Stimulated activated CD4-positive, alpha-beta T cell treated with anti-CD3 and anti-CD28 coated beads, Interleukin-12 subunit alpha, Interleukin-12 subunit beta, amount 100 ng/mL, for 48 hours (primary cell): ENCODE measurements at regions not wholly inside any gene's neighbourhood (a gene's known extent, or its start where the extent isn't known, plus 50 kb on each side); places are given as distances from the start of the nearest gene placed in this dataset.
A peak's percentile ranks its signal among the peaks of the same experiment; 100 is the strongest.

ENCODE experiments used
- DNase-seq, 3 donors: peaks; one replicate each; pipeline ENCODE4 v3.0.0-alpha.2; 2020; ENCODE audit warnings: low read depth in 2 of 3, low spot score in 1 of 3

DNA sequence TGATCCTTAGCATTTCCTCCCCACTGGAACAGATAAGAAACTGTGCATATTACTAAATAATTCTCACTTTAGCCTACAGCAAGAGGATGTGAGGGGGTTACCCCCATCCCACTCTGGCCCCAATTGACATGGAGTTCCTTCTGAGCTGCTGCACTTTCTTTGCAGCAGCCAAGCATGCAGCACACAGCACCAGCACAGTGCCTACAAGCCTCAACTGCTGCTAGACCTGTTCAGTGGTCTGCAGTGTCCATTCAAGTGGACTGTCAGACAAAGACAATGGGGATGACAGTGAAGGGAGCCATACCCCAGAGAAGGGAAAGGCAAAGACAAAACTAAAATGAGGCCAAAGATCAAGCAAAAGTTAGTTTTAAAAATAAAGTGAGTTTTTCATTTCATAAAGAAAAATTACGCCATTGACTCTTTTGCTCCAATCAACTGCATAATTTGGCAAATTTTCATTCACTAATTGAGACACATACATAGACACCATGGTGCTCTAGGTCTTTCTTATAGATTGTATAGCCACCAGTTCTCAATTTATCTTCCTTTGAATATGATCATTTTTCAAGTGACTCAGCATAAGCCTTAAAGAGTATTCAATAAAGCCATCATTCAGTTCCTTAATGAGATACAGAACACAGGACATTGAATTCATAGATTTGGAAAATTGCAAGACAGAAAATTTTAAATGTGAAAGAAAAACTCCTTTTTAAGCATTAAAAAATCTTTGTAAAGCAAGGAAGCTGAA lies 410.6 kb downstream of the HNRNPD start:
- DNase-seq = no peak

DNA sequence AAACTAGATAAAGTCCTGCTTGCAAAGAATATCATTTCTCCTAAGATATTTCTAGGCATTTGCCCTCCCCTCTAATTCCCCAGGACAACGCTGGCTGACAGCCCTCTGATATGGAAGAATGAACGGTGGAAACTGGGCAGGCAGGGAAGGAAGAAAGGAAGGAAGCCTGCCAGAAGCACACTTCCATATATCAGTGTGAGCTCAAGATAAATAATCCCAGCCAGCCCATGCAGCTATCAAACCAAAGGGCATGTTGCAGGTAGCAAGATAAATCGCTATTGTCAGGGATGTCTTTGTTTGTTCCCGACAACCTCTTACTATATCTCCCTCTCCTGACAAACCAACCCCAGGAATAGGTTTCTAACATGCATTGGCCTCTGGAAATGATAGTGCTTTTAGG lies 412.8 kb downstream of the HNRNPD start:
- no peak for DNase-seq

DNA sequence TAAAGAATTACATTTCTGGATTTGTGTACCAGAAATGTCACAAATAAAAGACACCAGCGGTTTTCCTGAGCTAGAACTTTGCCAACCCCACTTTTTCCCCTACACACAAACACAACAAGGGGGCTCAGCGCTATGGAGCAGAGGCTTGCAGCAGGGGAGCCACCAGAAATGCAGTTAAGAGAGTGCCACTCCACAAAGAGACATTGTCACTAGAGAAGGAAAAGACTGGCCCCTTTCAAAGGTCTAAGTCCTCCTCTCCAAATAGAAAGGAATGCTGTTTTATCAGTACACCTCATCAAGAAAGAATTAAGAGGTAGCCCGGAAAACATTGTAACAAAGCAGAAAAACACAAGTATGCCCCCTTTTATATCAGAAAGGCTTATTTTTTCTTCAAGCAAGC lies 419.5 kb downstream of the HNRNPD start:
- no peak for DNase-seq

DNA sequence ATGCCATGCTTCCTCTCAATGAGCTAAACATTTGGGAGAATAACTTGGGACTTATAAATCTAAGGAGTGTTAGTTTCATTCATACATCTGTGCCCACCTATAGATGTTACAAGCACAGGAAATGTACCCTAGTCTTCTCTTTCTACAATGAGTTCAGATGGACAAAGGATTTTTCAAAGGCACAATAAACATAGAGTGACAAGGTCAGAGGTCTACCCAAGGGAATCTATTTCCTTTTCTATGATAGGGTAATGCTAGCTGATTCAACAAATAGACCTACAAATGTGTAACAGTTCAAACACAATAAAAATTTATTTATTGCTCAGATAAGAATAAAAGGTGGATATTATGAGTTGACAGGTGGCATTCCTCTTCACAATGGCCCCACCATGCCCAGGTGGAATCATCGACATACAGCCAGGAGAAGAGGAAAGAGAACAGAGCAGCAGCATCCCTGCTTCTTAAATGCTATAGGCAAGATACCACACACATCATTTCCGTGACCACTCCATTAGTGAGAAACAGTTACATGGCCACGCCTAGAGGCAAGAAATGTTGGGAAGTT lies 421.8 kb downstream of the HNRNPD start:
- no peak for DNase-seq

DNA sequence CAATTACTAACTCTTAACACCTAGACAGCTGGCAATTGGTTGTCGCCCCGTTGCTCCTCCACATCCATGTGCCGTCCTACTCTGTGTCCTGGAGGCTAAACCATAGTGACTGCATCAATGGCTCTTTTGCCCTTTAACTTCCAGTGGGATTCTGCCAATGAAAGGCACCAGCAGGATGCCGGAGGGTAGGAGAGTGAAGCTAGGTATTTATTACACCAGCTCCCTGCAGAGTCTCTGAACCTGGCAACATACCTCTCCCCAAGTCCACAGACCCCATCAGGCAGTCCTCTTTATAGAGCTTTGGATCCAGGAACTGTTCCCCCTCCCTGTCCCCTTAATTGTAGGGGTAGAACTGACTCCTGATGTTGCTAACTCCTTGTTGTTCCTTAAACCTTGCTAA lies 426.8 kb downstream of the HNRNPD start:
- DNase-seq = no peak

DNA sequence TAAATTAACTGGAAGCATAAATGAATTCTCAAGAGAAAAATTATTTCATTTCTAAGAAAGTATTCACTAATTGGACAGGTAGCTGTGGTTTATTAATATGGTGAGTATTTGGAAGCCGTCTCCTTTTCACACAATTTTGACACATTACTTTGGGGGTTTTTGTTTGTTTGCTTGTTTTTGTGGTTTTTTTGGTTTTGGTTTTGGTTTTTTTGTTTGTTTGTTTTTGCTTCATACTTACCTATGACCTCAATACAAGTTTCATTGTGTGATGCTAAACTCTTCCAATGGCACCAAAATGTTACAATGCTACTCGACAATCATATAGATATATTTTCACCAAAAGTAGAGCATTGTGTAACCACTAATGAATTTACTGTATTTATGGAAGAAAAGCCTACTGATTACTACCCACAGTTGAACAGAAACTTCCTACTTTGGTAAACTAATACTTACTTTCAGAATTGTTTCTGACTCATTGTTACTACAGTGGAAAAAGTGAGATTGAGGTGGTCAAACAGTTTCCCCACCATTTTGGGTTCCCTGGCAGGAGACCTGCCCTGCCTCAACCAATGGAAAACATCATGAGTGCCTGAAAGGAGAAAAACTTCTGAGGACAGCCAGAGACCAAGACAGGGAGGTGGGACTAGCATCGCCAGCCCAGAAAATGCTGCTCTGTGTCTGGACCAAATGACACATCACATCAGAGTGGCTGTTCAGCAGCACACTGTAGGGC lies 443.1 kb downstream of the HNRNPD start:
- DNase-seq = no peak

DNA sequence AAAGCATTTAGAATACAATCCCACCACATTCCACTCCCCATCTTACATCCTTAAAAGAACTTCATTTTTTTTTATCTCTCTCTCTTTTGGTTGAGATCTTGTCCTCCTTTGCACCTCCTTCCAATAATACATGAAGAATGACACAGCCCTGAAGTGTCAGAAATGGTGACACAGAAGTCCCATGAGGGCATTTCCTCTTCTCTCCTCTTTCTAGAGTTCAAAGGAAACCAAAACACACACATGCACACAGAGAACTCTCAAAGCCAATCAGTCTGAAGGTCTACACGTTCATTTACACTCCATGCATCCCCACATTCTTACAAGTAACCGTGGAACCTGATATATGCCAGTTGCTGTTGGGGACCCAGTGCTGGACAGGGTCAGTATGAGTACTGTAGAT lies 450.7 kb downstream of the HNRNPD start:
- DNase-seq = peak in 1 of 3 donors; percentile 11

DNA sequence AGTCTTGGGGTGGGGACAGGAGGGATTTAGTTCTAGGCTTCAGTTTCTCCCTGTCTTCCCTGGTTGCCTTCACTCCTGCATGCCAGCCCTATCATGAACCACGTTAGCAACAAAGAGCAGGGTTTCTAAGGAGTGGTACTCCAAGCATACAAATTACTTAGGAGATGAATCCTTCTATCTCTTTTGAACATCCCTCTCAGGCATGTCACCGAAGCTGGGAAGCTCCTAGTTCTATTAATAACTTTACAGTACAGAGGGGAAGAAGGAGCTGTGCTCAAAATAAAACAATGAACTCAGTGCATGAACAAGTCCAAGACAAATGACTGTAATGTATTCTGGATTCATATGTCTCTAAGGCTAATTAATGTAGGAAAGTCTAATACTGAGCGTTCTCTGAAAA lies 450.6 kb upstream of the RASGEF1B start:
- DNase-seq = no peak

DNA sequence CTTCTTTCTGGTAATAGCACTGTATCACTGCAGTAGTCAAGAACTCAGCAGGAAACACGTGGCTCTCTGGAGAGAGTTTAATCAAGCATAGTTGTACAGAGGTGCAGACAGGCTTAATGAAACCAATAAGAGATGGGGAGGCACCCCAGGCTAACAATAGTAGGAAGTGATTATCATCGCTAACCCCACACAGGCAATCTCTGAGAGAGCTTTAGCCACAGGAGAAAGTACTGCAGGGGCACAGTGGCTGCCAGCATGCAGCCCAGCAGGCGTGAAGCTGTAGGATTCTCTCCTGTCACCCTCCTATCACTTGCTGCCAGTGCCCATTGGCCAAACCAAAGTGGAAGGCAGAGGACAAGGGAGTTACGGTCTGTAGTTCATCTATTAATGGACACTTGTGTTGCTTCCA lies 450.0 kb upstream of the RASGEF1B start:
- DNase-seq = no peak

DNA sequence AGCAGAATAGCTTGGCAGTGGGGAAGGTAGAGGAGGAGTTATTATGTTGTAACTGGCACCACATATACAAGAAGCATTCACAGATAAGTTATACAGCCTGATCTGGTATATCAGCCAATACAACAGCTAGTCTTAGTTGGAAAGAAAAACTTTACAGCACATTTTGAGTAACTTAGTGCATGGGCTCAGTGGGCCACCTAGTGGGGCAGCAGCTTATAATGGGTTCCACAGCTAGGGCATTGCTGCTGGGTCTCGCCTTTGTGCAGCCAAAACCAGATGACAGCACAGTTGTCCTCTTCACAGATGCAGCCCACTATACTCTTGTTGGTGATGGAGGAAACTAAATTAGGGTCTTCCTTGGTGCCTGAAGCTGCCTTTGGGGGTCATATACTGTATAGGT lies 448.1 kb upstream of the RASGEF1B start:
- no peak for DNase-seq

DNA sequence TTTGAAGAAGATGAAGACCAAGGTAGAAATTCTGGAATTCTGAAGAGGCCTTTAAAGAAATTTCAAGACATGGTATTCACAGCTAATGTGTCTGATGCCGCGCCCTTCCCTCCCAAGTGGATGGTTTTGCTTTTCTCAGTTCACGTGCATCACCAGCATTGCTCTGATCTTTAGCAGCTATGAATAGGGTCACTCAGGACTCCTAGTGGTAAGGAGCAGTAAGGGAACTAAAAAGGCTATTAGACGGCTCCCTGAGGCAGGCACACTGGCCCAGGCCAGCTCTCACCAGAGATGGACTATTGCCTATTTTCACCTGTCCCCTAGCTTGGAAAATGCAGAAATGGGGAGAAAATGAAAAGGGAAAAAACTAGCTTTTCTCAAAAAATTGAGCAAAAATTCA lies 447.5 kb upstream of the RASGEF1B start:
- no peak for DNase-seq

DNA sequence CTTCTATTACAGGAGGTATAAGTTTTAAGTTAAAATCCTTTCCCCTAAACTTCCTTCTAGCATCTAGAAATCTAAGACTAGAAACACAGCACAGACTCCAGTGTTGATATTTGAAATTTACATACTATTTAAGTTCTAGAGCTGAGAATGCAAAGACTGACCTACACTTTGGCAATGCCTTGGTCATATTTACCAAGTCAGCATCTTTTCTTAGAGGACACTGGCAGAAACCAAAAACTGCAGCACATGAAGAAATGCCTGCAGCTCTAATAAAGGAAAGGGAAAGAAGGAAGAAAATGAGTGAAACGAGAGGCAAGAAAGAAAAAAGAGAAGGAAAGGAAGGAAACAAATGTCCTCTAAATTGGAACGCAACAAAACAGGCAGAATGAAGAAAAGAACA lies 443.7 kb upstream of the RASGEF1B start:
- DNase-seq = no peak

DNA sequence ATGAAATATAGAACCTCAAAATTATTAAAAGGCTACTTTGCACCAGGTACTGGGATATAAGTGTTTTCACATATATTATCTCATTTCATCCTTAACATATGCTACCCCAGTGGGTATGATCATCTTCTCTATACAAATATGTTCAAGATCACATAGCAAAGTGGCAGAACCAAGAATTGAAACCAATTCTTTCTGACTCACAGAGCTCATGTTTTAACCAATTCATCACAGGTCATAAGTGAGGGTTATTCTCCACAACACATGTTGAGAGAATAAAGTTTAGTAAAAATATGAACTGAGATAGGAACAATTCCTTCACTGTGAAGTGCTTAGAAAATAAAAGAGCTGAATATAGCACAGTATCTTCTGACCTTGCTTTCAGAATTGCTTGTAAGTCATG lies 442.9 kb upstream of the RASGEF1B start:
- DNase-seq = no peak

DNA sequence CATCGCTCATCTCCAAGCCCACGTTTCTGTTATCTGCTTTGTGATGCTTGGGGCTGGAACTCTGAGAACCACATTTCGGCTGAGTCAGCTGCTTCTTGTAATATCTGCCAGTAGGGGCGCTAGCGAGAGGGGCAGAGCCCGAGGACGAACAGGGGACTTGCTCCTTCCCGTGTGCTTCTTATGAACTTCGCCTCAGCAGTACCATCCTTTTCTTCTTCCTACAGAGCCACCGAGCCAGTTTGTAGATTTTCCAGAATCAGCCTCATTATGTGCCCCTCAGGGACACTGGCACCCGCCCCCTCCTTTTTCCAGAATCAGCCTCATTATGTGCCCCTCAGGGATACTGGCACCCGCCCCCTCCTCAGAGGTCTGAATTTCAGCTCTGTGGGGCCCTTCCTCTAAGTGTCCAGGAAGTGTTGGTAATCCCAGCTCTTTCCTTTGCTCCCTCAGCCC lies 441.7 kb upstream of the RASGEF1B start:
- peak; percentile 28 to 58 (median 39) for DNase-seq

DNA sequence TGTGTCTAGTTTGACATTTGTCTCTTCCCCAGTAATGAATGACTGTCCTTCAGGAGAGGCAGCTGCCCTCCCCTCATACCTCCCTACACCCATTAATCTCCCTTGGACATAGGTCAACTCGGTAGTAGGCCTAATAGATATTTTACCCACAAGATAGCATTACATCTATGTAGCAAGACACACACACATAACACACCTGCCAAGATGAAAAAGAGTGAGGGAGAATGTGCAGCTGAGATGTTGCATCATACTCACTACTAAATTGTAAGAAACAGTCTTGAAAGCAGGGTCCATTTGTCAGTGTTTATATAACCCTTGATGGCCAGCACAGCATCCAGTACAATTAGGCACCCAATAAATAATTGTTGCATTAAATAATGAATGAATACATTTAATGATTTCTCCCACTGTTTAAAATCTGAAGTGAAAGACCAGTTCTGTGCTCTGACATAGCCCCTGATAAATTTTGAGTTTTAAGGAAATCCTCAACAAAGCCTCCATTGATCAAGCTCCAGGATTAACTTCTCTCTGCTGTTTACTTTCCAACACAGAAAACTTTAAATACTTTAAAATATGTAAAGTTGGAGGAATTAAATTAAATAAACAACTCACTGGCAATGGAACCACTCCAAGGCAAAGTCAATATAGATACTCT lies 440.8 kb upstream of the RASGEF1B start:
- DNase-seq = no peak

DNA sequence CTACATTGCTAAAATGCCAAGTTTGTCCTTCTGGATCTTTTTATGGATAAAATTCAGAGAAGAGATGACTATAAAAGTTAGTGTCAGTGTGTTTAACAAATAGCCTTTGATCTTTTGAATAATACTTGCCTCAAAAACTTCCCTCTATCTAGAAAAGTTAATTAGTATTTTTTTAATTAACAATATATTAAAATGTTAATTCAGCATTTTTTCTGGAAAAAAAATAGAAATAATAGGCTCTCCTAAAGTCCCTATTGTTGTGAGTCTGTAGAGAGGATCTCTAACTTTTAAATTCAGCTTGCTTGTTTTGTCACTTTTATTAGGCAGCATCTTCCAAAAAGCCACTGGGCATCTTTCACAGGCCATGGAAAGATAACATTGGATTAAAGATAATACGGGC lies 435.2 kb upstream of the RASGEF1B start:
- no peak for DNase-seq

DNA sequence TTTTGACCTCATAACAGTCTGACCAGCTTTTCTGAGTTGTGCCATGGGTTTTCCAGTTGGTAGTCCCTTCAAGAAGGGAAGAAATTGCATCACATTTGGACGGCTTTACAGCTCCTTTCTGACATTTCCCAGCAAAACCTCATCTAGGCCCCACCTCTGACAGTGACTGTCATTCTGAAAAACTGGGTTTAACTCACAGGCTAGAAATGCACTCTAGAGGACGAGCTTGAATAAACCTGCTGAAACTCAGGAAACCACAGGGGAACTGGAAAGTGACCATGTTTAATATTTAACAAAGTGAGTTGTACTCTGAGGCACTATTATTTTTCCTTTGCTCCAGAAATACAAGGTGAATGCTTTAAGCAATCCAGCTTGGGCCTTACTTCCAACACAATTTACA lies 434.3 kb upstream of the RASGEF1B start:
- no peak for DNase-seq

DNA sequence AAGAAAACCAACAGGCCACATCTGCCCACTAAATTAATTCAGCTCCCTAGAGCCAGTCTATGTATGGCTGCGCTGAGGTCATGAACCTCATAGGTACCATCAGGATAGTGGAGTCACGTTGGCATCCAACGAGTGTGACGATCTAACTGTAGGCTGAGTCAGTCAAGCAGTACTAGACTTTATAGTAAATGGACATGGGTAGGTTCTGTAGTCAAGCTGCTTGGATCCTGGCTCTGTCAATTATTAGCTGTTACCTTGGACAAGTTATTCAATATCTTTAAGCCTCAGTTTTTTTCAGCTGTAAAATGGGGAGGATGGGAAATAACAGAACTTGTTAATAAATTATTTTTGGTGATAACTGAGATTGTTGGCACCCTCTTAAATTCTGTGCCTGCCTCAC lies 432.4 kb upstream of the RASGEF1B start:
- DNase-seq = no peak

DNA sequence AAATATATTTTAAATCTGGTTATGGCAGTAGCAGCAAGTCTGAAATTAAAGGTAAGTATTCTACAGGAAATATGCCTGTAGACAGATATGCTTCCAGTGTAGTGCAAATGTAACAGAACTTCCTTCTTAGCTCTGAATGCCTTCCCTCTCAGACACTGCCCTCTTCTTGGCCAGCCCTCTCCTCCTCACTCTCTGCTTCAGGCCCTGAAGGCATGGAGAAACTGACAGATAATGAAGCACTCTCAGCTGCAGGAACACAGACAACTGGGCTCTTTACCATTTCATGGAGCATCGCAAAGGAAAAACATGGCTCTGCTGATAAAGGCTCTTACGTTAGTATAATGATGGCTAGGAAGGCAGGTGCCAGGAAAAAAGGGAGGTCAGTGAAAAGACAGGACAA lies 431.5 kb upstream of the RASGEF1B start:
- DNase-seq = no peak

DNA sequence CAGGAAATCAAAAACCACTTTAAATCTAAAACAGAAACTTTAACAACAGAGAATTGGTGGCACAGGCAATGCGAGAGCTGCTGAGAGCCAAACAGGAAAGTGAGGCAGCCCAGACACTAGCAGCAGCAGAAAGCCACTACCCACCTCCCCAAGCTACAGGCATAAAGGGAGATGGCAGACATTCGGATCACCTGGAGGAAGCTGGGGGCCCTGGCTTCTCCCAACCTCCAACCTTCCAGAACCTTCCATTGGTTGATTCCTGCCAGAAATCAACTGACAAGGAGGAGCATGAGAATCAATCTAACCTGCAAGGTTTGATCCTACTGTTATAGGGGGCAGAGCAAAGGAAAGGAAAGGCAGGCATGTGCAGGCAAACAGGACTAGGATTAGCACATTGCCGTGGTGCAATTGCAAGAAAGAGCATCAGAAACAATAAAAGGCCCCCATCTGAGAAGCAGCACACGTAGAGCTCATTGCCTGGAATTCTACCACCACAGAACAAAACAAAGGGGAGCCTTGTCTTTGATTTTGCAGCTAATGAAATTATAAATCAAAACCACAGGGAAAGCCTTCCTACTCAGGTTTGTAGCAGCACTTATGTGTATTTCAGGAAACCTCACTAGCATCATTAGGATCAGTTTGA lies 427.3 kb upstream of the RASGEF1B start:
- DNase-seq = no peak

DNA sequence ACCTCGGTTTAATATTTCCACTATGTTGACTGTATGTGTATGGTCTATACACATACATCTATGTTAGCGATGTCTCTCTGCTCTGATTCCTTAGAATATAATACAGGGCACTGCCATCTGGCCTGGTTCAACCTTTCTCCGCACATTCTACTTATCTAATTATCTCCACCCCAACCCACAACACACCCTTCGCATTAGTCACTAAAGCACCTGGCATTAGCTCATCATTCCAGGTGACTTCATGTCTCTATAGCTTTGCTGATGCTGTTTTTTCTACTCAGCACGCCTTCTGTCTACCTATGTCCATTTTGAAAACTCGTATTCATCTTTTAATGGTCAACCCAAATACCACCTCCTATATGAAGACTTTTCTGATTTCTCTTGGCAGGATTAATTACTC lies 425.2 kb upstream of the RASGEF1B start:
- no peak for DNase-seq
